ENCODE measurements at regions not wholly inside any gene's neighbourhood (a gene's known extent, or its start where the extent isn't known, plus 50 kb on each side); places are given as distances from the start of the nearest gene placed in this dataset.

GRCh38 chr2:217409949-217410680, 550.3 kb upstream of the TNP1 start:
- TF ChIP-seq PHF21A (CRISPR knock-in tag; IDR thresholded peaks at IDR 0.05) (no peak), TOE1 (CRISPR knock-in tag; IDR thresholded peaks at IDR 0.05) (no peak), ARID2 (CRISPR knock-in tag; IDR thresholded peaks at IDR 0.05; ENCODE audit: borderline replicate concordance) (no peak), ARNT2 (CRISPR knock-in tag; IDR thresholded peaks at IDR 0.05; ENCODE audit: low read depth) (no peak), NR2F2 (IDR thresholded peaks at IDR 0.05; ENCODE audit: borderline replicate concordance, low read depth) (no peak), PITX1 (CRISPR knock-in tag; IDR thresholded peaks at IDR 0.05) (no peak), MYPOP (CRISPR knock-in tag; IDR thresholded peaks at IDR 0.05) (no peak), ZNF280B (CRISPR knock-in tag; IDR thresholded peaks at IDR 0.05; ENCODE audit: borderline replicate concordance) (no peak), ZBTB37 (CRISPR knock-in tag; IDR thresholded peaks at IDR 0.05) (no peak), RFX1 (IDR thresholded peaks at IDR 0.05) (no peak)
- ATAC-seq = no peak
- Histone ChIP-seq H3K27ac (ENCODE audit: extremely low read length, insufficient read depth, low read length) (no peak overlapping the region), H3K4me2 (ENCODE audit: low read depth, low read length) (no peak overlapping the region), H3K9ac (ENCODE audit: insufficient read depth, low read depth, low read length) (no peak overlapping the region), H3K9me3 (ENCODE audit: low read length) (no peaks in the 10 kb centered on the region), H4K20me1 (ENCODE audit: insufficient read depth, low read length) (no peaks in the 10 kb centered on the region), H3K36me3 (replicated peaks in 1 of 2; ENCODE audit: control insufficient read depth in 1 of 2, insufficient read depth in 2 of 2, low read length in 2 of 2) (no peaks in the 10 kb centered on the region), H3K4me1 (ENCODE audit: insufficient read depth, low read length) (no peaks in the 10 kb centered on the region), H2AFZ (ENCODE audit: low read length) (no peak overlapping the region), H3K27me3 (ENCODE audit: control insufficient read depth in 1 of 2, insufficient read depth in 2 of 2, low read length in 2 of 2) (no peaks in the 10 kb centered on the region), H3K79me2 (ENCODE audit: insufficient read depth, low read length) (no peaks in the 10 kb centered on the region), H3K4me3 (replicated peaks in 1 of 3; ENCODE audit: insufficient read depth in 1 of 3, low read depth in 2 of 3, low read length in 3 of 3) (no peak overlapping the region)
- intact Hi-C loops (cut with micrococcal nuclease; ENCODE audit: unreplicated experiment) (no loop called here), in situ Hi-C loops (cut with HindIII; ENCODE audit: extremely low pct_ligation_motif_present, low pct_unique_long_range_greater_than_20kb) (no loop called here)
- WGBS (ENCODE audit: low lambda C conversion rate) = 15% methylated on average over 2 of the region's 2 CpGs
- no peak for DNase-seq (ENCODE audit: low spot score)
- CTCF ChIA-PET (ENCODE audit: low intra/inter-chr PET ratio, low total read pairs) = no interaction called here
- BruUV-seq (replicated peaks) = no TSS peak
- FAIRE-seq = no peak
- POLR2A ChIA-PET = no interaction called here
